ENCODE measurements at regions not wholly inside any gene's neighbourhood (a gene's known extent, or its start where the extent isn't known, plus 50 kb on each side); places are given as distances from the start of the nearest gene placed in this dataset.

DNA sequence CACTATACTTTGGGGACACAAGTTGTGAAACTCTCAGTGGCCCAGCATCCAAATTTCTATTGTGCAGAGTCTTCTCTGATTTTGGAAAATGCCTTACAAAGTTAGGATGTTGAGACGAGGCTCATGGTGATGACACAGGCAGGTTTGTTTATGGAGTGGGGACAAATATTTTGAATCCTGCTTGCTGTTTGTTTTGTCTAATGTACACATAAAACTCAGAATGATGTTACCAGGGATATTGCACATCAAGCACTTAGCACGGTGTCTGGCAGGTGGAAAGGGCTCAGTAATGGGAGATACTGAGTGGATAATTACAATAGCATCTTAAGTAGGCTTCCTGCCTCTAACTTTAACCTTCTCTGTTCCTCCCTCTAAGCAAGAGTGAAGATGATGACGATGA is 628.9 kb upstream of the TBX3 start:
- TF ChIP-seq GATA3 (IDR thresholded peaks at IDR 0.05; ENCODE audit: low read depth, low read length): no peak

DNA sequence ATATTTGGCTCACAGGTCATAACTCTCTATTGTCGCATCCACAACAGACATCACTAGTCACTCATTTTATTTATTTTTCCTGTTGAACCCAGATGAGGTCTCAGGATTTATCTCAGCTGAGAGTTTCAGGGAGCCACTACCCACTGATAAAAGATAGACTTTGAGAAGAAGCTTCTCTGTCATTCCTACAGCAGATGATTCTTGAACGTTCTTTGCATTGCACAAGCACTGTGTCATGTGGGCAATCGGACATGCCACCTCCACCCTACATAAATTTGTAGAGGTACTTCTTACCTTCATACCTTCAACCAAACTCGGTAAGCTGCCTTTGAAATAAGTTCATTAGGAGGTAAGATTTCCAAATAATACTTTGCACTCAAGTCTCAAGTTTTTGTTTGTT is 627.9 kb upstream of the TBX3 start:
- TF ChIP-seq GATA2 (IDR thresholded peaks at IDR 0.05; ENCODE audit: low read depth, low read length) (no peak), GATA3 (IDR thresholded peaks at IDR 0.05; ENCODE audit: low read depth, low read length) (no peak)

DNA sequence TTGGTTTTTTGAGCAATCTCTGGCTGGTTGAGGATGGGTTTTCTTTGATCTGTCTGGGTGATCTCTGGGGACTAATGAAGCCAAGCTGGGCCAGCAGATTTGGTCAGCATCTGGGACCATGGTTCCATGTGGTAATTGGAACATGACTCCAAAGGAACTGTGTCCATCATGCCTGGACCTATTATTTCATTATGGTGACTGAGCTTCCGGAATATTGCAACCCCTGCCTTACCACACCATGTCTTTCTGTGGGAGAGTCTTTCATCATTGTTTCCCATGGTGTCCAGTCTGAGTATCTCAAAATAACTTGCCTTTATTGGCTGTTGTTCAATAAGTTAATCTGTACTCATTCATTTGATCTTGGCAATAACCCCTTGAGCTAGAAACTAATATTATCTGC is 624.9 kb upstream of the TBX3 start:
- TF ChIP-seq GATA3 (IDR thresholded peaks at IDR 0.05; ENCODE audit: low read depth, low read length) (no peak), GATA2 (IDR thresholded peaks at IDR 0.05; ENCODE audit: low read depth, low read length) (no peak)

DNA sequence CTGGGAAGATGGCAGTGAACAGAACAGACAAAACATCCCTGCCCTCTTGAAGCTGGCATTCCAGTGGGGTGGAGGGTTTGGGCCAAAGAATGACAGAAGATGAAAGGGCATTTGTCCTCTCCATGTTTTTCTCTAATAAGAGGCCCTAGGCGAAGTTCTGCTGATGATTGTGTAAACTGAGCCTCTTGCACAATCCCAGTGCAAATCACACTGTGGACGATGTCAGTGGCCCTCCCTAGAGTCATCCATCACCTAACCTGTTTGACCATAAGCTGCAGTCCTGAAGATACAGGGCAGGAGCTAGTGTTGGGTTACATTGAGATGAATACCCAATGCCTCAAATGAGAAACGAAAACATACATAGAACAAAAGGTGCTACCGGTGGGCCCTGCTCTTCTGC is 622.4 kb upstream of the TBX3 start:
- TF ChIP-seq GATA2 (IDR thresholded peaks at IDR 0.05; ENCODE audit: low read depth, low read length) (no peak), GATA3 (IDR thresholded peaks at IDR 0.05; ENCODE audit: low read depth, low read length) (no peak)

DNA sequence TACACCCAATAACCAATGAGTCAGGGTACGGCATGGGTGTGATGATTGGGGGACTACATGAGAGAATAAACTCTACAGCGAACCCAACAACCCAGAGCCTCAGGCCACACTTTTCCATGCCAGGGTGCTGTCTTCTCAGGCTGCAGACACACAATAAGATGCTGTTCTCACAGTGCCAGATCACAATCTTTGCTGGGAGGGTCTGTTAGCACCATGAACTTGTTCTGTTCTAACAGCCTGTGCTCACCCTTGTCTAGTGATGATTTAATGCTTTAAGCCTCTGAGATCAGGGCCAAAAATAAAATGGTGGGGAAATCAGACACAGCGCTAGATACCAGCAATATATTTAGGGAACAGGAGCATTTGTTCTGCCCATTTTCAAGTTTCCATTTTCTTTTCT is 621.9 kb upstream of the TBX3 start:
- TF ChIP-seq GATA3 (IDR thresholded peaks at IDR 0.05; ENCODE audit: low read depth, low read length) (no peak), GATA2 (IDR thresholded peaks at IDR 0.05; ENCODE audit: low read depth, low read length) (peak; percentile 60)

DNA sequence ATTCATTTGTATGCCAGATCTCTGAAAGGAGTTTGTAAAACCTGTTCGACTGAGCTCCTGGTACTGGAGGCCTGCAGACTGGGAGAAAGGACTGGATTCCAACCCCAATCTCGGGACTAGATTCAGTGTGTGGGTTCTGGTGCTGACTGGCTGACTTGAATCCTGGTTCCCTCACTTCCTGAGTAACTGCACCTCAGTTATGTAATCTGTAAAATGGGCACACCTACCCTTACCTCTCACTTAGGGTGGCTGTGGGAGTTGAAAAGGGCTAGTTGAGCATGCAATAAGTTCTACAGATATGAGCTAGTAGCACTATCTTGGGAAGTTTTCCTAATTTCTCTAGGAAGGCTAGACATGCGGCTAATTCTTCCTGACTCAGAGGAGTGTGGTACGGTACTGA is 621.3 kb upstream of the TBX3 start:
- no peak for TF ChIP-seq GATA2 (IDR thresholded peaks at IDR 0.05; ENCODE audit: low read depth, low read length)
- no peak for TF ChIP-seq GATA3 (IDR thresholded peaks at IDR 0.05; ENCODE audit: low read depth, low read length)

DNA sequence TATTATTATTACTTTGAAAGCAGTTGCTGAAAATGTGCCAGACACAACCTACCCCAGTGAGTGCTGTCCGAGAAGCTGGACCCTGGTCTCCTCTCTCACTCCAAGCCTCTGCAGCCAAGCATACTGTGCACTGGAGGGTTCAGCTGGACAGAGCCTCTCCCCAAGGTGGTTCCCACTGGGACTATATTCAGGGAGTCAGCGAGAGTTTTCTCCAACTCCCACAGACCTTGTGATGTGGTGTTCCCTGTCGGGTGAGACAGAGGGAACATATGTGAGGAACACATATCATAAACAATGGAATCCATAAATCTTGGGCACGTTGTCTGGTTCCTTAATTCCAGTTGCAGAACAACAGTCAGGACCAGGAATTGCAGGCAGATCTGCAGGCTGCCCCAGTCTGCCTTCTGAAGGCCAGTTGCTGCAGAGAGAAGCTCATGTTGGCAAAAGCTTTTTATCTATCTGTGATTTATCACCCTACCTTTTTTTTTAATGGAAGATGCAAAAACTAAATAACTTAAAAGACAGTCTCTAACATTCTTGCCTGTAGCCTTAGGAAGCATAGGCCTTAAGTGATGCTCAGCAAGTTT is 619.8 kb upstream of the TBX3 start:
- no peak for TF ChIP-seq GATA3 (IDR thresholded peaks at IDR 0.05; ENCODE audit: low read depth, low read length)
- no peak for TF ChIP-seq GATA2 (IDR thresholded peaks at IDR 0.05; ENCODE audit: low read depth, low read length)

DNA sequence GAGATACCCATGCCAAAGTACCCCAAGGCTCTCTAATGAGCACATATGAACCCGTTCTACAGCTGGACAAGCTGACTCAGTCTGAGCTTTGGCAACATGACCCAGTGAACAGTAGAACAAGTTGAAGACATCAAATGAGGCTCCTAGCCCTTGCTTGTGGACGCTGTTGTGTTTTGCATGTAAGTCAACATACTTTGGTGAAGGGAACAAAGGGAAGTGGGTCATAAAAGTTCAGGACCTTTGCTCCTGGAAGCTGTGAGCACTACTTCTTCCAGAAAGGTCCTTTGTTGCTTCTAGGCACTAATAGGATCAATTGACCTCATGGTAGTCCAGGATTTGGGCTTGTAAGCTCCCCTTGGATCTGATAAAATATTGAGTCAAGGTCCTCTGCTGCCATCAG is 613.5 kb upstream of the TBX3 start:
- TF ChIP-seq GATA3 (IDR thresholded peaks at IDR 0.05; ENCODE audit: low read depth, low read length) (no peak), GATA2 (IDR thresholded peaks at IDR 0.05; ENCODE audit: low read depth, low read length) (no peak)

DNA sequence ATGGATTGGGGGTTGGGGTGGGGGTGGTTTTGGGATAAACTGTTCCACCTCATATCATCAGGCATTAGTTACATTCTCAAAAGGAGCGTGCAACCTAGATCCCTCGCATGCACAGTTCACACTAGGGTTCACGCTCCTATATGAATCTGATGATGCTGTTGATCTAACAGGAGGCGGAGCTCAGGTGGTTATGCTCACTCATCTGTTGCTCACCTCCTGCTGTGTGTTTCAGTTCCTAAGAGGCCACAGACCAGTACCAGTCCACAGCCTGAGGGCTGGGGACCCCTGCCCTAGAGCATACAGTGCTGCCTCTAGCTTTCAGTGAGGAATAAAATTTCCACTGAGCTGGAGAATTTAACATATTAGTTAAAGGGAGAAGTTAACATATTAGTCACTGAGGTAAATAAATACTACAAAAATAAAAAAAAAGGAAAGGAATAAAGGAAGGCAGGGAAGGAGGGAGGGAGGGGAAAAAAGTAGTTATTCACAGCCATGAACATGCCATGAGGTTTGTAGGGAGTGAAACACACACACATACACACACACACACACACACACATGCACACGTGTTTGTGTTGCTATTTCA is 612.7 kb upstream of the TBX3 start:
- TF ChIP-seq GATA2 (IDR thresholded peaks at IDR 0.05; ENCODE audit: low read depth, low read length) (no peak), GATA3 (IDR thresholded peaks at IDR 0.05; ENCODE audit: low read depth, low read length) (no peak)

DNA sequence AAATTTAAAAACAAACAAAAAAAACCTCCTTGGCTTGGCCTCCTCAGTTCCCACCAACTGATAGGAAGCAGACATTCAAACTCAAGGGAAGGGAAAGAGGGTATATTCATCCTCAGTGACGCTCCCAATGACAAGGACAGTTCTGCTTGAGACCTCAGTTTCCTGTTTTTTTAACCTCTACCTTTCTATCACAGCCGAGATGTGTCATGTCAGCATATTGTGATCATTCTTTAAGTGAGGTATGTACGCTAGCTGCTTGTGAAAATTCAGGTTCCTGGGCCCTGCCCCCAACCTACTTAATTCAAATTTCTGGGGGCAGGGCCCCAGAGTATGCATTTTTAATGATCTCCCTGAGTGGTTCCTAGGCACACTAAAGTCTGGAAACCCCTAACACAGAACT is 611.9 kb upstream of the TBX3 start:
- TF ChIP-seq GATA3 (IDR thresholded peaks at IDR 0.05; ENCODE audit: low read depth, low read length) (no peak), GATA2 (IDR thresholded peaks at IDR 0.05; ENCODE audit: low read depth, low read length) (no peak)

DNA sequence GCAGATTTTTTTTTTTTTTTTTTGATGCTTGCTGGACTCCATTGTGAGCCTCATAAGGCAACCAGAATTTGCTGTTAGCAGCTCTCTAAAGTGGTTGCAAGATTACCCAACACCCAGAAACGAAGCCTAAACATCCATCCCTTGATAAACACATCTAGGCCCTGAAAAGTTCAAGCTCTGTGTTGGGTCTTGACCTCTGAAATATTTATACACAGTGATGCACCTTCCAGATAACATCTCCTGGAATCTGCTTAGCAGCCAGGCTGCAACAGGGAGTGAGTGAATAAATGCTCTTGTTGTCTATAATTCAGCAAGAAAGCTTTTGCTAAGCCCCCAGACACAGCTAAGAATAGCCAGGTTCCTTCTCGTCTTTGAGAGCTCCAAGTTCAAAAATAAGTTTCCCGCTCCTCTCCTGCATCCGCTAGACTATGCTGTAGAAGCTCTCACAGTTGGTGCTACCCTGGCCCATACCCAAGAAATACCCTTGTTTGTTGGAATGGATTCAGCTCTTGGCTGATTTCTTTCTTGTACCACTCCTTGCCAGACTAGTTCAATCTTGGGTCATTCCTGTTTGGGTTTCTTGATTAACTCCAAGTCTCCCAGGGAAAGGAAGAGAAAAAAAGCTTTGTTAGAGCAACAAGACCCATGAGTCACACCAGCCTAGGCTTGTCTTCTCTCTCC is 610.6 kb upstream of the TBX3 start:
- no peak; the same call in 1 of the 2 replicates for TF ChIP-seq GATA2 (IDR thresholded peaks at IDR 0.05; ENCODE audit: low read depth, low read length)
- no peak for TF ChIP-seq GATA3 (IDR thresholded peaks at IDR 0.05; ENCODE audit: low read depth, low read length)

DNA sequence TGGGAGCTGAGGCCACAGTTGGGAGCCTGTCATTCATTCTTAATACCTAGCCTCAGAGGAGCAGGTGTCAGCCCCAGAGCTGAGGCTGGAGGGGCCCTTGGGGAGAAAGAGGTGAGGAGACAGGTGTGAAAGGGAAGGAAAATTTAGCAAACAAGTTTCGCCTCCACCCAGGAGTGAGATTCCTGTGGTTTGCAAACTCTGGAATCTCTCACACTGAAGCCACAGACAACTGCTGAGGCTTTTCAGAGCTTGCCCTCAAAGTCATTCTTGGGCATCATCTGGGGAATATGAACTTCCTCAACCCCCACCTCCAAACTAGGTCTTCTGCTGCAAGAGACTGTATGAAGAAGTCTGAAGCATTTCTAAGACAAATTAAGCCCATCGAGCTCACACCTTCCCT is 589.5 kb upstream of the TBX3 start:
- TF ChIP-seq GATA3 (IDR thresholded peaks at IDR 0.05; ENCODE audit: low read depth, low read length) (no peak), GATA2 (IDR thresholded peaks at IDR 0.05; ENCODE audit: low read depth, low read length) (no peak)

DNA sequence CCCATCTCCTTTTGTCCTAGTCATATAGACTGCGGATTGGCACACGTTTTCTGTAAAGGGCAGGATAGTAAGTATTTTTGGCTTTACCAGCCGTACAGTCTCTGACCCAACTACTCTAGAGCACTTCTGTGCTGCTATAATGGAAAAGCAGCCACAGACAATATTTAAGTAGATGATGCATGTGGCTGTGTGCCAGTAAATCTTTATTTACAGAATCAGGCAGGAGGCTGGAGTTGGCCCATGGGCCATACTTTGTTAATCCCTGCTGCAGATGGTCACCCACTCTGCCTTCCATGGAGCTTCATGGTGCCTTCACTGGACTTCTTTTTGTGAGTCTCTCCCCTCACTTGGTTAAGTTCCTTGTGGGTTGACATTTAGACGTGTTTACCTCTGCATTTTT is 584.5 kb upstream of the TBX3 start:
- TF ChIP-seq GATA3 (IDR thresholded peaks at IDR 0.05; ENCODE audit: low read depth, low read length) (no peak), GATA2 (IDR thresholded peaks at IDR 0.05; ENCODE audit: low read depth, low read length) (no peak)

DNA sequence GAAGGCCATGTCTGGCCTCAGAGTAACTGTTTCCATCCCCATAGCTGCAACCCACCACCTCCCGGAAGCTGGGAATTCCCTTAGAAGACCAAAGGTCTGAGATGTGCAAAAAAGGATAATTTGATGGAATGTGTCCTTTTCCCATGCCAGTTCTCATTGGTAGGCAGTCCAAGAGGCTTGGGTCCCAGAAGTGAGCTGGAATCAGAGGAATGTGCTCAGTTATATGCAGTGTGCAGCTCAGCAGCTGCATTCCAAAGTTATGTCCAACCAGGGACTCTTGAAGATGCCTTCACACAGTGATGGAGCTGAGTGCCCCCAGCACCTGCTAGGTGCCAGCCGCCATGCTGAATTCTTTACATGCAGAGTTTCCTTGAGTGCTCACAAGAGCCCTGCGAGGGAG is 583.9 kb upstream of the TBX3 start:
- TF ChIP-seq GATA2 (IDR thresholded peaks at IDR 0.05; ENCODE audit: low read depth, low read length) (no peak), GATA3 (IDR thresholded peaks at IDR 0.05; ENCODE audit: low read depth, low read length) (no peak)

DNA sequence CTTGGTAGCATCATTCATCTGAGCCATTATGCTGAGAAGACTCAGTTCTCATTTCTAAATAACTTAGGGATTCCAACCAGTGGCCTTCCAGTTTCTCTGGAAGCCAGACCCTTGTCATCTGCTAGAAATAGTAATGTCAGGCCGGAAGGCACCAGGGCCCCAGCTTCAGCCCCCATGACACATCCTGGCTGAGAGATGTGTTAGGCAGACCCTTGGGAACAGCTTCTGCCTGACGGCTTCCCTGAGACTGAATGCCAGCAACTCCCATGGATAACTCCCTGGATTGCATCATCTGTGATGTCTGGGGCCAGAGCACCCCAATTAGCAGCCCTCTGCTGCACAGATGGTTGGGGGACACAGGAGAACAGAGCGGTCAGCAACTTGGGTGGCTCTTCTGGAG is 583.5 kb upstream of the TBX3 start:
- no peak for TF ChIP-seq GATA3 (IDR thresholded peaks at IDR 0.05; ENCODE audit: low read depth, low read length)
- no peak for TF ChIP-seq GATA2 (IDR thresholded peaks at IDR 0.05; ENCODE audit: low read depth, low read length)
